SK-N-SH treated with all-trans-retinoic acid at 6 μM for 48 hours (cell line): ENCODE measurements at regions not wholly inside any gene's neighbourhood (a gene's known extent, or its start where the extent isn't known, plus 50 kb on each side); places are given as distances from the start of the nearest gene placed in this dataset.

Source experiments
- ATAC-seq: fragments of 200-7000 bp; cut with Tn5 transposase; 3 replicates; pipeline ENCODE4 v1.9.1; 2020; ENCODE audit warnings: mild to moderate bottlenecking, moderate library complexity
- ARNTL ChIP-seq: fragments of 450-650 bp; formaldehyde crosslinking; IDR thresholded peaks from 2 replicates; pipeline ENCODE4 v1.5.0; 2020; ENCODE audit warnings: low read depth, mild to moderate bottlenecking, moderate library complexity, borderline replicate concordance
- BACH2 ChIP-seq: fragments of 250-450 bp; sonication (Bioruptor Pico); IDR thresholded peaks from 2 replicates; pipeline ENCODE4 v1.9.0; 2021; ENCODE audit warnings: mild to moderate bottlenecking, borderline replicate concordance
- CREB5 ChIP-seq: fragments of 250-450 bp; sonication (Bioruptor Pico); IDR thresholded peaks from 2 replicates; pipeline ENCODE4 v1.5.1; 2020; ENCODE audit warnings: low read depth, mild to moderate bottlenecking, moderate library complexity
- CSDC2 ChIP-seq: fragments of 250-450 bp; sonication (Bioruptor Pico); IDR thresholded peaks from 2 replicates; pipeline ENCODE4 v1.5.0; 2020; ENCODE audit warnings: mild to moderate bottlenecking, moderate library complexity
- ESRRG ChIP-seq: fragments of 250-450 bp; sonication (Bioruptor Pico); IDR thresholded peaks from 2 replicates; pipeline ENCODE4 v1.6.1; 2021; ENCODE audit warnings: mild to moderate bottlenecking
- GLIS3 ChIP-seq: fragments of 250-450 bp; sonication (Bioruptor Pico); IDR thresholded peaks from 2 replicates; pipeline ENCODE4 v1.5.0; 2020; ENCODE audit warnings: mild to moderate bottlenecking, moderate library complexity
- OSR1 ChIP-seq: fragments of 250-450 bp; sonication (Bioruptor Pico); IDR thresholded peaks from 2 replicates; pipeline ENCODE4 v1.8.0; 2022; ENCODE audit warnings: moderate library complexity, mild to moderate bottlenecking, inconsistent platforms
- PATZ1 ChIP-seq: fragments of 250-450 bp; sonication (Bioruptor Pico); IDR thresholded peaks from 2 replicates; pipeline ENCODE4 v1.8.0; 2020; ENCODE audit warnings: mild to moderate bottlenecking, moderate library complexity, borderline replicate concordance
- POU6F1 ChIP-seq: fragments of 250-450 bp; sonication (Bioruptor Pico); IDR thresholded peaks from 2 replicates; pipeline ENCODE4 v1.8.0; 2021; ENCODE audit warnings: low read depth, mild to moderate bottlenecking, moderate library complexity, borderline replicate concordance
- PPARA ChIP-seq: fragments of 250-450 bp; sonication (Bioruptor Pico); IDR thresholded peaks from 2 replicates; pipeline ENCODE4 v1.5.0; 2020; ENCODE audit warnings: mild to moderate bottlenecking, borderline replicate concordance
- RARB ChIP-seq: fragments of 250-450 bp; sonication (Bioruptor Pico); IDR thresholded peaks from 2 replicates; pipeline ENCODE4 v1.8.0; 2021; ENCODE audit warnings: mild to moderate bottlenecking, moderate library complexity
- TCF4 ChIP-seq: fragments of 250-450 bp; sonication (Bioruptor Pico); IDR thresholded peaks from 2 replicates; pipeline ENCODE4 v1.8.0; 2021; ENCODE audit warnings: mild to moderate bottlenecking, moderate library complexity, borderline replicate concordance
- TSHZ2 ChIP-seq: fragments of 250-450 bp; sonication (Bioruptor Pico); IDR thresholded peaks from 2 replicates; pipeline ENCODE4 v1.5.0; 2020; ENCODE audit warnings: mild to moderate bottlenecking, moderate library complexity
- ZC3H10 ChIP-seq: fragments of 250-450 bp; sonication (Bioruptor Pico); IDR thresholded peaks from 2 replicates; pipeline ENCODE4 v1.5.1; 2021; ENCODE audit warnings: mild to moderate bottlenecking, moderate library complexity
- ZFP3 ChIP-seq: fragments of 250-450 bp; sonication (Bioruptor Pico); IDR thresholded peaks from 2 replicates; pipeline ENCODE4 v1.5.0; 2020; ENCODE audit warnings: mild to moderate bottlenecking, moderate library complexity
- ZFP30 ChIP-seq: fragments of 450-650 bp; formaldehyde crosslinking; IDR thresholded peaks from 2 replicates; pipeline ENCODE4 v1.5.0; 2022; ENCODE audit warnings: mild to moderate bottlenecking, moderate library complexity
- ZNF565 ChIP-seq: fragments of 450-650 bp; formaldehyde crosslinking; conservative IDR thresholded peaks from 2 replicates; pipeline ENCODE4 v1.5.0; 2020; ENCODE audit warnings: low read depth, mild to moderate bottlenecking, moderate library complexity

GRCh38 chr3:8413337-8413926, 88.2 kb upstream of the LMCD1 start:
- no peak for ATAC-seq
- TF ChIP-seq OSR1 (CRISPR knock-in tag) (no peak), CSDC2 (CRISPR knock-in tag) (no peak), GLIS3 (CRISPR knock-in tag) (no peak), PATZ1 (CRISPR knock-in tag) (no peak), RARB (CRISPR knock-in tag) (no peak), ZNF565 (no peak), ZFP30 (no peak), ZFP3 (CRISPR knock-in tag) (no peak), ARNTL (CRISPR knock-in tag) (no peak), BACH2 (no peak), TCF4 (no peak), TSHZ2 (no peak), ZC3H10 (CRISPR knock-in tag) (no peak), CREB5 (CRISPR knock-in tag) (no peak), PPARA (CRISPR knock-in tag) (no peak), POU6F1 (CRISPR knock-in tag) (no peak)

GRCh38 chr3:8416965-8417364, 84.7 kb upstream of the LMCD1 start:
- TF ChIP-seq PPARA (CRISPR knock-in tag) (no peak), TSHZ2 (no peak), BACH2 (no peak), RARB (CRISPR knock-in tag) (no peak), PATZ1 (CRISPR knock-in tag) (no peak), ESRRG (CRISPR knock-in tag) (no peak), CREB5 (CRISPR knock-in tag) (no peak), CSDC2 (CRISPR knock-in tag) (no peak), ARNTL (CRISPR knock-in tag) (no peak), TCF4 (no peak), GLIS3 (CRISPR knock-in tag) (no peak)
- peak; percentile 62 for ATAC-seq
